ENCODE measurements at regions not wholly inside any gene's neighbourhood (a gene's known extent, or its start where the extent isn't known, plus 50 kb on each side); places are given as distances from the start of the nearest gene placed in this dataset.

- TF ChIP-seq EP300 (IDR thresholded peaks at IDR 0.05) = no peak
- TF ChIP-seq POLR2A (IDR thresholded peaks at IDR 0.05) = no peak
- no peak for TF ChIP-seq CTCF (IDR thresholded peaks at IDR 0.05)
- TF ChIP-seq POLR2AphosphoS5 (IDR thresholded peaks at IDR 0.05) = no peak
- Histone ChIP-seq H3K4me1 (no peaks in the 10 kb centered on the region), H3K36me3 (no peaks in the 10 kb centered on the region), H3K4me3 (no peak overlapping the region), H3K9me3 (peaks cover 12% of the 10 kb centered on the region), H3K27ac (no peak overlapping the region), H3K27me3 (no peaks in the 10 kb centered on the region)
- DNase-seq (ENCODE audit: low spot score in 2 of 2) = no peak
Measured at GRCh38 chr10:36516281-36516680, 609.1 kb upstream of the ANKRD30A start.

GRCh38 chr10:36515319-36515718 lies 610.1 kb upstream of the ANKRD30A start:
- Histone ChIP-seq H3K36me3 (no peaks in the 10 kb centered on the region), H3K4me3 (no peak overlapping the region), H3K27ac (no peak overlapping the region), H3K4me1 (no peaks in the 10 kb centered on the region), H3K27me3 (no peaks in the 10 kb centered on the region), H3K9me3 (peaks cover 12% of the 10 kb centered on the region)
- 36% methylated on average over 2 of the region's 2 CpGs for WGBS
- no peak for DNase-seq (ENCODE audit: low spot score in 2 of 2)
- no peak for TF ChIP-seq CTCF (IDR thresholded peaks at IDR 0.05)
- no peak for TF ChIP-seq POLR2A (IDR thresholded peaks at IDR 0.05)
- no peak for TF ChIP-seq EP300 (IDR thresholded peaks at IDR 0.05)
- no peak for TF ChIP-seq POLR2AphosphoS5 (IDR thresholded peaks at IDR 0.05)

GRCh38 chr10:36507715-36508114 lies 617.7 kb upstream of the ANKRD30A start:
- Histone ChIP-seq H3K27me3 (no peaks in the 10 kb centered on the region), H3K4me1 (peaks cover 4% of the 10 kb centered on the region), H3K9me3 (no peaks in the 10 kb centered on the region), H3K4me3 (no peak overlapping the region), H3K36me3 (no peaks in the 10 kb centered on the region), H3K27ac (no peak overlapping the region)
- 71% methylated on average over 3 of the region's 3 CpGs for WGBS
- no peak for DNase-seq (ENCODE audit: low spot score in 2 of 2)
- no peak for TF ChIP-seq CTCF (IDR thresholded peaks at IDR 0.05)
- TF ChIP-seq POLR2AphosphoS5 (IDR thresholded peaks at IDR 0.05) = no peak
- TF ChIP-seq EP300 (IDR thresholded peaks at IDR 0.05) = no peak
- no peak for TF ChIP-seq POLR2A (IDR thresholded peaks at IDR 0.05)

- no peaks in the 10 kb centered on the region for H3K36me3 ChIP-seq
- DNase-seq (ENCODE audit: low spot score in 2 of 2) = no peak
- H3K9me3 ChIP-seq = no peaks in the 10 kb centered on the region
- H3K27me3 ChIP-seq = no peaks in the 10 kb centered on the region
- H3K4me1 ChIP-seq = peaks cover 4% of the 10 kb centered on the region
- 66% methylated on average over 5 of the region's 5 CpGs for WGBS
- no peak for TF ChIP-seq POLR2A (IDR thresholded peaks at IDR 0.05)
- TF ChIP-seq POLR2AphosphoS5 (IDR thresholded peaks at IDR 0.05) = no peak
- TF ChIP-seq CTCF (IDR thresholded peaks at IDR 0.05) = no peak
- no peak for TF ChIP-seq EP300 (IDR thresholded peaks at IDR 0.05)
- no peak overlapping the region for H3K4me3 ChIP-seq
- H3K27ac ChIP-seq = no peak overlapping the region
Measured at GRCh38 chr10:36506697-36507496, 618.5 kb upstream of the ANKRD30A start.

- TF ChIP-seq CTCF (IDR thresholded peaks at IDR 0.05) (no peak), POLR2A (IDR thresholded peaks at IDR 0.05) (no peak), POLR2AphosphoS5 (IDR thresholded peaks at IDR 0.05) (no peak), EP300 (IDR thresholded peaks at IDR 0.05) (no peak)
- H3K4me1 ChIP-seq = peaks cover 4% of the 10 kb centered on the region
- WGBS = 47% methylated on average over 4 of the region's 4 CpGs
- H3K27ac ChIP-seq = no peak overlapping the region
- H3K27me3 ChIP-seq = no peaks in the 10 kb centered on the region
- H3K4me3 ChIP-seq = no peak overlapping the region
- H3K36me3 ChIP-seq = no peaks in the 10 kb centered on the region
- no peaks in the 10 kb centered on the region for H3K9me3 ChIP-seq
- DNase-seq (ENCODE audit: low spot score in 2 of 2) = no peak
Measured at GRCh38 chr10:36506261-36506660, 619.1 kb upstream of the ANKRD30A start.
